OCI-M1 (cell line): ENCODE measurements at regions not wholly inside any gene's neighbourhood (a gene's known extent, or its start where the extent isn't known, plus 50 kb on each side); places are given as distances from the start of the nearest gene placed in this dataset.

Experiments used
- DNase-seq: peaks from one replicate; lab custom pipeline; 2025; lab: John Stamatoyannopoulos, UW

DNA sequence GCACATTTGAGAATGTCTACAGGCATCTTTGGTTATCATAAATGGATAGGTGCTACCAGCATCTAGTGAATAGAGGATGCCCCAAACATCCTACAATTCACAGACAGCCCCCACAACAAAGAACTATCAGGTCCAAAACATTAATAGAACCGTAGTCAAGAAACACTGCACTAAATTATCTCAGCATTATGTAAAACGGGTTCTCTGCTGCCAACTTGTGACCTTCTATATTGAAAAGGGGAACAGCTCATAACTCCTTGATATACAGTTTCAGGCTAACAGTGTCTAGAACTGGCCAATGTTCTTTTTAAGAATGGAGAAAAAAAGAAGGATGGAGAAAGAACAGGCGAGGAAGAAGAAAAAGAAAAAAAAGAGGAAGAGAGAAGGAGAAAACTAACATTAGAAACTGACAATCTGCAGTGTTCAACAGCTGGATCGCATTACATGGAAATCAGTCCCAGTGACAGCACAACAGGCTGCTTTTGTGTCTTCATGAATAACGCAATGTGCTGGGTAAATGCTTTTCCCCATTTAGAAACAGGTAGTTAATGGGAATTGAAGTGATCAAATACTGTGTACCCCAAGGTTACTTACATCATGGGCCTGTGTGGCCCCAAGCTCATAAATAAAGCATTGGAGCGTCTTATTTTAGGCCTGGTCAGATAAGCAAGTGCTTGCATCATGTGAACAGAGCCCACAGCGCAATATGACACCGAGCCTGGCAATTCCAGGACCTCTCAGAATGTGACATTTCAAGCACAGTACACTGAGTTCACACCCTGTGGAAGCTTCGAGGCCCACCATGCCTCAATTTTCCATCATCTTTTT, 339.5 kb downstream of the DHX15 start:
- DNase-seq, result peak; percentile 24

GRCh38 chr4:24243641-24244040, 340.7 kb downstream of the DHX15 start:
- DNase-seq, result no peak

- no peak for DNase-seq
Observed at GRCh38 chr4:24241511-24241910, 342.8 kb downstream of the DHX15 start.

DNA sequence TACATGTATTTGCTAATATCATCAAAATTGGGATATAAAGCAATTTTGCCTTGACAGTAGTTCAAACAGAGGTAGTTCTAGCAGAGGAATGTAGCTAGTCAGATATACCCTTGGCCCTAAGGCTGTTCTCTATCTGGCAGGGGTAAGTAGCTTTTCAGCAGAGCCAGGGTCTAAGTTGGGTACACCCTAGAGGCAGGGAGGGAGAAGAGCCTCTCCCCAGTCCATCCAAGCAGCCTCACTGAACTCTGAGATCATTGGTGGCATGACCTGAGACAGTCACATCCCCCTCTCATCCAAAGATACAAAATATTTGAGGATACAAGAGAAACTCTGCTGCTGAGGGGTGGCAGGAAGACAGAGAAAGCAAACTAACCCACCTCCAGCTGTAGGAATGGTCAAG, 343.7 kb downstream of the DHX15 start:
- no peak for DNase-seq

DNA sequence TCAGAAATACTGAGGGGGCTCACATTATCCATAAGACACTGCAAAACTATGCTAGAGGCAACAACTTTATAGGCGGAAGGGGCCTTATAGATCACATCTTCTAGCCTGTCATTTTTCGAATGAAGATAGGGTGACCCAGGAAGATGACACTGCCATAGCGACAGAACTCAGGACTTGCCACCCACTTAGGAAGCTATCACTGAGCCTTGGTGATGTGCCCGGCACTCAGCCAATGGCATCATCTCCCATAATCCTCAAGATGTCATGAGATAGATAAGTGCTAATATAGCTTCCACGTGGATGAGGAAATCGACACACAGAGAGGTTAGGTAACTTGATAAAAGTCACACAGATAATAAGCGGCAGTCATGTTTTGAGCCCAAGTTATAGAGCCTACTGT, 346.6 kb downstream of the DHX15 start:
- no peak for DNase-seq

- no peak for DNase-seq
Observed at GRCh38 chr4:24236532-24236931, 346.7 kb upstream of the PPARGC1A start.

DNA sequence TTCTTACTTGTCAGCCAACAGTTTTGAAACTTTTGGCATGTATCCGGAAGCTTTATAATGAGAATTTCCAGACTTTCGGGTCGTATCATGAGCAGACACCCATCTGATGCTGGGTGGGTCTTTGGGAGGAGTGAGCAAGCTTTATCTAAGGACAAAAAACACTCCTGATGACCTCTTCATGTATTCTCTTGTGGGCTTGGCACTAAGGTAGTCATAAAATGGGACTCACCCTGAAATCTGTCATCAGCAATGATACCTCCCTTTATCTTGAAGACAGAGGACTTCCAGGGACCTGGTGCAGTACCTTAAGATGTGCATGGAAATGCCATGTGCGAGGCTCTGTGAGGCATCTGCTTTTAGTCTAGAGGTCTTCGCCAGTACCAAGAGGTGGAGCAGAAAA, 346.3 kb upstream of the PPARGC1A start:
- no peak for DNase-seq

DNA sequence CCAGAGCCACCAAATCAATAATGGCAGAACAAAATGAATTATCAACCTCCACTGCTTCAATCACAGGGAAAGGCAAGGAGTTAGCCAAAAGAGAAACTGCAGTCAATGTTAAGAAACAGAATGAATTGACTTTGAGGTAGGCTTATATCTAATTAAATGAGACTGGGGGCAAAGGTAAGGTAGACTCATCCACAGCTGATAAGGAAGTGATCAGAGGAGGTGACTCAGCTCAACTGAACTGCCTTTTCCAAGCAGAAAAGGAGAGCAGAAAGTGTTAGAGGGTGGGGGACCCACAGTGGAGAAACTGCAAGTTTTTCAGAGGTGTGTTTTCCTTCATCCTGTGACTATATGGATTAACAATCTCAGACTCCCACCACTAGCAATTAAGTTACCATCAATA, 345.8 kb upstream of the PPARGC1A start:
- DNase-seq, result no peak

GRCh38 chr4:24234288-24234848, 344.5 kb upstream of the PPARGC1A start:
- DNase-seq, result no peak

GRCh38 chr4:24230955-24231354, 341.1 kb upstream of the PPARGC1A start:
- DNase-seq, result no peak

GRCh38 chr4:24229978-24230377, 340.1 kb upstream of the PPARGC1A start:
- DNase-seq, result no peak

DNA sequence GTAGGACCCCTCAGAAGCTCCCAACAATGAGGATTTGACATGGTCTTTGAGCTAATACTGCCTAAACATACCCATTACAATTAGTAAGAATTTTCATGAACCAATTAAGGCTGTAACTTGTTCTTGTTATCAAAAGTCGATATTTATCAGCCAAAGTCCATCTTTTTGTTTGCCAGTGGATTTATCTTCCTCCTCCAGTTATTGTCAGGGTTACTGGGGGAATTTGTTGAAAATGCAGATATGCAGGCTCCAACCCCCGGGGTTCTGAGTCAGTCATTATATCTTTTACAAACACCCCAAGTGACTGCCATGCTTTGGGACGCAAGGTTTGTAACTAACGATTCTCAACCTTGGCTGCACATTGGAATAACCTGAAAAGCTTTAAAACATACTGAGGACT, 338.8 kb upstream of the PPARGC1A start:
- DNase-seq, result no peak

DNA sequence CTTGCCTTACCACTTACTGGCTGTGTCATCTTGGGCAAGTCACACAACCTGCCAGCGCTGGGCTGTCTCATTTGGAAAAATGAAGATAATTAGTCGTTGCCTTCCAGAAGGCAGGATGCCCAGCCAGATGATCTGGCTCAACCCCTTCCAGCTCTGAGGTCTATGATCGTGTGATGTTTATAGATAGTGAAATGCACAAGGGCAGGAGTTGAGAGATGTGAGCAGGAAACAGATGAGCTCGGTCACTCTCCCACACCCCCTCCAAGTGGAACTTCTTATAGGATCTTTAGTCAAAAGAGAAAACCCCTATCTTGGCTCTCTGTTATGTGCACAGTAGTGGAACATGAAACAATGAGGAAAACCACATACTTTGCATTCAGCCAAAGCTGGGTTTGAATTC, 336.8 kb upstream of the PPARGC1A start:
- no peak for DNase-seq

GRCh38 chr4:24226023-24226422, 336.2 kb upstream of the PPARGC1A start:
- no peak for DNase-seq

DNA sequence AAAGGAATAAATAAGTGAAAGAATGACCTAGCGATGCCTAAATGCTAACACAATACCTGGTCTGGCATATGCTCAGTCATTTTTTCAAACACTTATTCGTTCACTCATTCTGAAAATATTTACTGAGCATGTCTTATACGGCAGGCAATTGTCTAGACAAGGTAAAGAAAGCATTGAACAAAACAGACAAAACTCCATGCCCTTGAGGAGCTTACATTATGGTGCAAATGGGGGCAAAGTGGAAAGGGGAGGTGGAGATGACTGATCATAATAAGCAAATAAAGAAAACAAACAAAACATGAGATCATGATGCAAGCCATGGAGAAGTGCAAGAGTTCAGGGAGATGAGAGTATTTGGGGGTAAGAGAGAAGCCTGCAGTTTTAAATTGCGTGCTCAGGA, 334.6 kb upstream of the PPARGC1A start:
- no peak for DNase-seq

- no peak for DNase-seq
Observed at GRCh38 chr4:24219209-24219608, 329.4 kb upstream of the PPARGC1A start.

DNA sequence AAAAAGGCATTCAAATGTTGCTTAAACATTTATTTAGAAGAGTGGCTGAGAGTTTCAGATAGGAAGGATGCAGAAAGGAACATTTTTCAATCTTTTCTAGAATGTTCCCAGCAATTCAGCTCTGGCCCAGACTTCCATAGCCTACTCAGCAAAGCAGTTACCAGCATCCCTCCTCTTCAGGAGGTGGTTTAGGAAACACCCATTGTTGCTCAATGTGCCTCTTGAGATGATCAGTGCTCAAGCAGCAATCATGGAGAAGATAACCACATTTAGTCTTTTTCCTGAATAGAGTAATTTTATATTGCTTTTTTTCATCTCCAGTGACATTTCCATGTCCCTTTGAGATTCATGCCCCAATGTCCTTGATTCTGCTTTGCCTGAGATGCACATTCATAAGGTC, 328.7 kb upstream of the PPARGC1A start:
- DNase-seq, result no peak

DNA sequence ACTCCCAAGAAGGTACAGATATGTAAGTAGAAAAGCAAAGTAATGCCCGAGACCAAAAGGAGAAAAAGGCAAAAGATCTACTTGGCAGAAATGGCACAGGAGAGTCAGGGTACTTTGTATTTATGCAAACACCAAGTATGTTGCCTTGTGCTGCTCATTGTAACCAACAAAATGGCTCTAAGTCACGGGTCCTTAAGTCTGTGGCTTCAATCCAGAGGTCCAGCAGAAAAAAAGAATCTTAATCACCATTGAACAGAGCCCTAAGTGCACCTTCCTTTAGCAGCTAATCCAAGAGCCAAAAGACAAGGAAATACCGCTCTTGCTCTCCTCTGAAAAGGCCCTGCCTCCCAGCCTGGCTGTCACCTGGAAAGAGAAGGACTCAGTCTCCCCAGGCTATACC, 324.9 kb upstream of the PPARGC1A start:
- DNase-seq, result no peak

DNA sequence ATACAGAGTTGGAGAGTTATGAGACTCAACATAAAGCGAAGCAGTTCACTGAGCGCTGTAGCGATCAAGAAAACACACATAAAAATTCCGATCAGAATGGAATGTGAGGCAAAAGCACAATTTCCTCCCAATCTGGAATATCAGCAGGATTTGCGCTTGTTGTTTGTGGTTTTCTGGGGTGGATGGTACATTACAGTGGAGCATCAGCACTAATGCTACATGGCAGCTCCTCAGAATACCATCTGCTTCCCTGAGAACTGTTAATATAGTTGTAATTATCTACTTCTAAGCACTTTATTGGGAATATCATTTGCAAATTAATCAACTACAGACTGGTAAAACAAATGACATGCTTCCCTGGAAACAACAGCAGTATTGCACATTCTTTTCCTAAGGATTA, 324.1 kb upstream of the PPARGC1A start:
- no peak for DNase-seq

GRCh38 chr4:24212642-24213041, 322.8 kb upstream of the PPARGC1A start:
- no peak for DNase-seq

GRCh38 chr4:24211856-24212255, 322.0 kb upstream of the PPARGC1A start:
- DNase-seq, result no peak

GRCh38 chr4:24210332-24210902, 320.6 kb upstream of the PPARGC1A start:
- no peak for DNase-seq

- DNase-seq, result no peak
Observed at GRCh38 chr4:24209906-24210305, 320.1 kb upstream of the PPARGC1A start.

- no peak for DNase-seq
Observed at GRCh38 chr4:24209131-24209530, 319.3 kb upstream of the PPARGC1A start.
